GM19025 (cell line): ENCODE measurements at regions not wholly inside any gene's neighbourhood (a gene's known extent, or its start where the extent isn't known, plus 50 kb on each side); places are given as distances from the start of the nearest gene placed in this dataset.

Experiments used
- ATAC-seq: cut with Tn5 transposase; IDR thresholded peaks from one replicate; pipeline ENCODE4 v1.9.1; 2021; ENCODE audit warnings: mild to moderate bottlenecking, low read depth, moderate library complexity; ENCODE audit not compliant: unreplicated experiment

- no peak for ATAC-seq
Observed at GRCh38 chr18:70503060-70503459, 214.2 kb downstream of the SOCS6 start.

GRCh38 chr18:70501358-70501757 lies 212.5 kb downstream of the SOCS6 start:
- ATAC-seq, result no peak

GRCh38 chr18:70500748-70501147 lies 211.9 kb downstream of the SOCS6 start:
- ATAC-seq, result no peak

- no peak for ATAC-seq
Observed at GRCh38 chr18:70499218-70499691, 210.4 kb downstream of the SOCS6 start.

- ATAC-seq, result no peak
Observed at GRCh38 chr18:70496353-70497294, 207.8 kb downstream of the SOCS6 start.

GRCh38 chr18:70494524-70494923 lies 205.7 kb downstream of the SOCS6 start:
- ATAC-seq, result no peak

GRCh38 chr18:70493461-70493860 lies 204.6 kb downstream of the SOCS6 start:
- ATAC-seq, result no peak

- peak; percentile 82 for ATAC-seq
Observed at GRCh38 chr18:70491734-70492348, 203.0 kb downstream of the SOCS6 start.

- ATAC-seq, result no peak
Observed at GRCh38 chr18:70489986-70490933, 201.4 kb downstream of the SOCS6 start.

GRCh38 chr18:70489571-70489970 lies 200.7 kb downstream of the SOCS6 start:
- ATAC-seq, result no peak

GRCh38 chr18:70469916-70470315 lies 181.1 kb downstream of the SOCS6 start:
- no peak for ATAC-seq

GRCh38 chr18:70468861-70469547 lies 180.2 kb downstream of the SOCS6 start:
- no peak for ATAC-seq

- no peak for ATAC-seq
Observed at GRCh38 chr18:70464343-70465114, 175.7 kb downstream of the SOCS6 start.

GRCh38 chr18:70463085-70463484 lies 174.2 kb downstream of the SOCS6 start:
- ATAC-seq, result no peak

- no peak for ATAC-seq
Observed at GRCh38 chr18:70462078-70462439, 173.2 kb downstream of the SOCS6 start.

GRCh38 chr18:70461323-70462077 lies 172.7 kb downstream of the SOCS6 start:
- ATAC-seq, result no peak

GRCh38 chr18:70459731-70460130 lies 170.9 kb downstream of the SOCS6 start:
- ATAC-seq, result no peak

- no peak for ATAC-seq
Observed at GRCh38 chr18:70459251-70459650, 170.4 kb downstream of the SOCS6 start.

- no peak for ATAC-seq
Observed at GRCh38 chr18:70457788-70458187, 168.9 kb downstream of the SOCS6 start.
